ENCODE measurements at regions not wholly inside any gene's neighbourhood (a gene's known extent, or its start where the extent isn't known, plus 50 kb on each side); places are given as distances from the start of the nearest gene placed in this dataset.
A peak's percentile ranks its signal among the peaks of the same experiment; 100 is the strongest.

DNA sequence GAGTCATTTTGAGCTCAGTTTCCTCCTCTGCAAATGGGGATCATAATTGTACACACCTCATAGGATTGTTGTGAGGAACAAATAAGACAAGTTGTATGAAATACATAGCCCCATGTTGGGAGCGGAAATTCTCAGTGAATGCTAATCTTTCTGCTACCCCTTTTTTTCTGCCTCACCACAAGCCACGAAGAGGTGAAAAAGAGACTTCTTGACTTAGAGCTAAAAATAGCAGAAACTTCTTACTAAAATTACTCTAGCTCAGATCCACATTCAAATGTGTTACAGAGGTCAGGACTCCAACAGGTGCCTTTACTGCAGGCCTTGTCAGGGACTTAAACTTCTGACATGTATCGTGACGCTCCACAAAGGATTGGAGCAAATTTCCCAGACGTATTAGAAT, 128.5 kb downstream of the MIAT start:
- TF ChIP-seq, protein P1, sequence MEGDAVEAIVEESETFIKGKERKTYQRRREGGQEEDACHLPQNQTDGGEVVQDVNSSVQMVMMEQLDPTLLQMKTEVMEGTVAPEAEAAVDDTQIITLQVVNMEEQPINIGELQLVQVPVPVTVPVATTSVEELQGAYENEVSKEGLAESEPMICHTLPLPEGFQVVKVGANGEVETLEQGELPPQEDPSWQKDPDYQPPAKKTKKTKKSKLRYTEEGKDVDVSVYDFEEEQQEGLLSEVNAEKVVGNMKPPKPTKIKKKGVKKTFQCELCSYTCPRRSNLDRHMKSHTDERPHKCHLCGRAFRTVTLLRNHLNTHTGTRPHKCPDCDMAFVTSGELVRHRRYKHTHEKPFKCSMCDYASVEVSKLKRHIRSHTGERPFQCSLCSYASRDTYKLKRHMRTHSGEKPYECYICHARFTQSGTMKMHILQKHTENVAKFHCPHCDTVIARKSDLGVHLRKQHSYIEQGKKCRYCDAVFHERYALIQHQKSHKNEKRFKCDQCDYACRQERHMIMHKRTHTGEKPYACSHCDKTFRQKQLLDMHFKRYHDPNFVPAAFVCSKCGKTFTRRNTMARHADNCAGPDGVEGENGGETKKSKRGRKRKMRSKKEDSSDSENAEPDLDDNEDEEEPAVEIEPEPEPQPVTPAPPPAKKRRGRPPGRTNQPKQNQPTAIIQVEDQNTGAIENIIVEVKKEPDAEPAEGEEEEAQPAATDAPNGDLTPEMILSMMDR (IDR thresholded peaks at IDR 0.05) = no peak
- DNase-seq (ENCODE audit: low spot score) = no peak
- no peak for ATAC-seq (ENCODE audit: low FRiP score)

DNA sequence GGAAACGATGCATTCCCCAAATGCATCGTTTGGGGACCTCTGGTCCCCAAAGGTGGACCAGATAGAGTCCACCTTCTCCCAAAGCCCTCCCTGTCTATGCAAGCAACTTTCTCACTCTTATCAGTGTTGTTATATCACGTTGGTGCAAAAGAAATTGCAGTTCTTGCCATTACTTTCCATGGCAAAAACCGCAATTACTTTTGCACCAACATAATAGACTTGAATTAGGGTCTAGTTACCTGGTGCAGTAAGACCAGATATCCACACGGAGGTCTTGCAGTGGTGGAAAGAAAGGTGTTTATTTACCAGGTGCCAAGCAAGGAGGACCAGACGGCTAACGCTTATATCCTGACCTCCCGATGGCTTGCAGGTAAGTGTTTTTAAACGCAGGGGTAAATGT, 129.0 kb downstream of the MIAT start:
- no peak for DNase-seq (ENCODE audit: low spot score)
- no peak for ATAC-seq (ENCODE audit: low FRiP score)

DNA sequence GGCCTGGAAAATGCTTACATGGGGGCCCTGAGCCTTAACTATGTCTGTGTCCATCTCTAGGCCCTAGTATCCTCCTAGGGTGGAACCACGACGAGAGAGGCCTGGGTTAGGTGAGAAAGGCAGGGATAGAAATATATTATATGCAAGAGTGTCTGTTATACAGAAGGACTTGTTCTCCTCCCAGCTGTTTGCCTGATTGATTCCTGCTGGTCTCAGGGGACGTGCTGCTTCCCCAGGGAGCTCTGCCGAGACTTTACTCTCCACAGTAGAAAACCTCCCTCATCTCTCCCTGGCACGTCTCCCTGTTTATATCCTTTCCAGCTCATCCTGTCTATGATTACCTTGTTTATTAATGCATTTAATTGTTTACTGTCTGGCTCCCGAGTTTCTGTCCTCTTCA, 132.6 kb downstream of the MIAT start:
- ATAC-seq (ENCODE audit: low FRiP score) (no peak), DNase-seq (ENCODE audit: low spot score) (no peak)
- TF ChIP-seq, protein P1 (IDR thresholded peaks at IDR 0.05) = no peak

More for the DNA sequence above, 129.0 kb downstream of the MIAT start:
- TF ChIP-seq, protein P1 (IDR thresholded peaks at IDR 0.05) = no peak

DNA sequence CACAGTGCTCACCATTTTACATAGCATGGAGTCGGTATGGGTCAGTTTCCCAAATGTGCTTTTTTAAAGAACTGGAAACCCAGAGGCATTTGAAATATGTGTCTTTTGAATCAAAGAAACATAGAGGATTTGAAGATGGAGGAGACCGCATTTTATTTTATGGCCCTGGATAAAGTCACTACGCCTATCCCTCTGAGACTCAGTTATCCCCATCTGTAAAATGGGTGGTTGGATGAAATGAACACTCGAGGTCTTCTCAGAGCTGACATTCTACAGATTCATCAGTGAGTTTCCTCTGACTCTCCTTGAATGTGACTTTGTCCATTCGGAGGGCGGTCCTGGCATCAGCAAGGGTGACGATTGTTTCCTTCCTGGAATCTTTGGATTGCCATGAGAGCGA, 135.1 kb downstream of the MIAT start:
- ATAC-seq (ENCODE audit: low FRiP score) = no peak
- no peak for DNase-seq (ENCODE audit: low spot score)
- TF ChIP-seq, protein P1 (IDR thresholded peaks at IDR 0.05) = no peak

DNA sequence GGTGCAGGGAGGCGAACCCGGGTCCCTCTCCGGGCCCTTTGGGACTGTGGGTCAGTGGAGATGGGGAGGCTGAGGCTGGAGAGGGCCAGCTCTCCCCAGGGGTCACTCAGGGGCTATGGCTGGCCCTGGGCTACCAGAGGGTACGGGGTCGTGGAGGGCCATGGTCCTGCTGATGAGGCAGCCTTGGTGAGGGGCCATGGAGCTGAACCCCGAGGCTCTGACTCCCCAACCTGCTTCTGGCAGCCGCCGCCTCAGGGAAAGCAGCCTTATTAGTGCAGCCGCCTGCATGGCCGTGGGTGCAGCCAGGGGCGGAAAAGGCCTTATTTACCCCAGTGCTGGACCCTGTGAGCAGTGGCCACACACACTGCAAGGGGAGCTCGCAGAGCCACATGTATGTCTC, 139.4 kb downstream of the MIAT start:
- ATAC-seq (ENCODE audit: low FRiP score) (peak; percentile 18), DNase-seq (ENCODE audit: low spot score) (no peak)
- TF ChIP-seq, protein P1 (IDR thresholded peaks at IDR 0.05) = no peak

DNA sequence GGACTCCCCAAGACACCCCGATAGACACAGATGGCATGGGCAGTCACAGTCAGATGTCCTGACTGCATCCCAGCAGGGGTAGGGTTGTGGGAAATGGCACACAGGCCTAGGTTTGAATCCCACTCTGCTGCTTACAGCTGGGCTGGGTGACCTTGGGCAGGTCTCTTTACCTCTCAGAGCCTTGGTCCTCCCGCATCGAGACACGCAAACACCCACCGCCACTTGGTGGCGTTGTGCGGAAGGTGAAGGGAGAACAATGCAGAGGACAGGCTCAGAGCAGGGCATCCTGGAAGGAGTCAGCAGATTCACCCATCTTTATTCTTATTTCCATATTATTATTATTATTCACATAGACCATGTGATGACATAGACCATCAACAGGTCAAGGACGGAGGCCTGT, 140.5 kb downstream of the MIAT start:
- TF ChIP-seq, protein P1 (IDR thresholded peaks at IDR 0.05) = no peak
- DNase-seq (ENCODE audit: low spot score) (no peak), ATAC-seq (ENCODE audit: low FRiP score) (no peak)

DNA sequence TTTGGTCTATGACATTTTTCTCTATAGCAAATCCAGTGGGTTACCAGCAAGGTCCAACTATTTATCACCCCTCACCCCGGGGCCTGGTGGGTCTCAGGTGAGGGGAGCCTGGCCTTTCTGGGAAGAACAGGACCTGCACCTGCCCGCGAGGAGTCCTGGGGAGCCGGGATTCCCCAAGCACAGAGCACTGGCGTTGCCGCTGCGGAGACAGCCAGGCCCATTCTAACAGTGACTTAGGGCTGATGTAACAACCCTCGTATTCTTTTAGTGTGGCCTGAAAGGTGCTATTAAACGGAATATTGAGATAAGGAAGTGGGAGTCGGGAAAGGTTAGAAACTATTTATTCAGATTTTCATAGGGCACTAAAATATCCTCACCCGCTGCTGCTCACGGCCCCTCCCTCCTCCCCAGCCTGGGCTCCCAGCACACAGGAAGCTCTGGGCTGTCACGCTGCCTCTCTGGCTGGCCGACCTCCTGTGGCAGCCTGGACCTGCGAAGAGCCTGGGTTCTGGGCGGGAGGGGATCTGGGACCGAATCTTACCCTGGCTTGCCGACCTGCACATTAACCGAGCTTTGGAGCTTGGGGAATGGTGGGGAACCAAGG, 141.2 kb downstream of the MIAT start:
- TF ChIP-seq, protein P1 (IDR thresholded peaks at IDR 0.05) = no peak
- ATAC-seq (ENCODE audit: low FRiP score) (no peak), DNase-seq (ENCODE audit: low spot score) (no peak)
